ENCODE measurements at regions not wholly inside any gene's neighbourhood (a gene's known extent, or its start where the extent isn't known, plus 50 kb on each side); places are given as distances from the start of the nearest gene placed in this dataset.

DNA sequence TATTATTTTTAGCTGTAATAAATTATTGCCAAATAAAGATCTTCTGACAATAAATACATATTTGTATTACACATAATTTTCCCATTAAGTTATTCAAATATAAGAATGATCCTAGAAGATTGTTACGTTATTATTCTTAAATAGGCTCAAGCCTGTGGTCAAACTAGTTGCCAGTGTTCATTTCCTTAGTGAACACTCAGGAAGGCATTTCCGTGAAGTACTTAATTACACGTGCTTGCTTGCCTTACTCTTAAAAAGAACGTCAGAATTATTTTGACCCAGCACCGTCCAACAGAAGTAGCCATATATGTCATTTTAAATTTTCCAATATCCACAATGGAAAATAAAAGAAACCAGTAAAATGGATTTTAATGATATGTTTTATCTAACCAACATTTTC, 249.8 kb downstream of the TXNL1 start:
- ATAC-seq, result no peak
- Histone ChIP-seq H3K27me3 (replicated peaks in 1 of 2; ENCODE audit: control insufficient read depth in 2 of 2, insufficient read depth in 2 of 2, low read length in 1 of 2) (no peaks in the 10 kb centered on the region), H2AFZ (ENCODE audit: control insufficient read depth, low read depth, low read length) (no peak overlapping the region), H3K9ac (ENCODE audit: control insufficient read depth, insufficient read depth, low read length) (no peak overlapping the region), H3K4me3 (no peak overlapping the region), H3K9me3 (replicated peaks; ENCODE audit: control insufficient read depth, insufficient read depth, low read length) (no peaks in the 10 kb centered on the region), H3K4me2 (ENCODE audit: control insufficient read depth, insufficient read depth) (no peak overlapping the region), H3K27ac (ENCODE audit: control insufficient read depth, insufficient read depth) (no peak overlapping the region), H4K20me1 (ENCODE audit: control insufficient read depth, insufficient read depth) (no peaks in the 10 kb centered on the region), H3K79me2 (ENCODE audit: control insufficient read depth, insufficient read depth, low read length) (no peaks in the 10 kb centered on the region), H3K4me1 (ENCODE audit: control insufficient read depth, insufficient read depth, low read length) (no peaks in the 10 kb centered on the region), H3K36me3 (ENCODE audit: control insufficient read depth in 2 of 2, insufficient read depth in 2 of 2, low read length in 1 of 2) (no peaks in the 10 kb centered on the region)
- ChIA-PET CTCF (no interaction called here), SMC1A (ENCODE audit: uncharacterized antibody, unreplicated experiment) (interaction anchor here (2.1 kb wide), 1 partner anchor 12 kb away, joined by 4 read pairs; no protein-coding TSS in a partner anchor), POLR2A (no interaction called here), RAD21 (ENCODE audit: unreplicated experiment) (no interaction called here)
- no TSS peak for BruUV-seq (replicated peaks)
- 23% methylated on average over 5 of the region's 5 CpGs for WGBS (ENCODE audit: insufficient coverage, insufficient replicate concordance, low lambda C conversion rate, missing lambda C conversion rate)
- no peak for TF ChIP-seq IKZF1 (conservative IDR thresholded peaks at IDR 0.05)
- TF ChIP-seq, protein P1, sequence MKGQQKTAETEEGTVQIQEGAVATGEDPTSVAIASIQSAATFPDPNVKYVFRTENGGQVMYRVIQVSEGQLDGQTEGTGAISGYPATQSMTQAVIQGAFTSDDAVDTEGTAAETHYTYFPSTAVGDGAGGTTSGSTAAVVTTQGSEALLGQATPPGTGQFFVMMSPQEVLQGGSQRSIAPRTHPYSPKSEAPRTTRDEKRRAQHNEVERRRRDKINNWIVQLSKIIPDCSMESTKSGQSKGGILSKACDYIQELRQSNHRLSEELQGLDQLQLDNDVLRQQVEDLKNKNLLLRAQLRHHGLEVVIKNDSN (IDR thresholded peaks at IDR 0.05; ENCODE audit: borderline replicate concordance, extremely low read length, insufficient read depth, low read depth, low read length), result no peak
- TF ChIP-seq, protein P2, sequence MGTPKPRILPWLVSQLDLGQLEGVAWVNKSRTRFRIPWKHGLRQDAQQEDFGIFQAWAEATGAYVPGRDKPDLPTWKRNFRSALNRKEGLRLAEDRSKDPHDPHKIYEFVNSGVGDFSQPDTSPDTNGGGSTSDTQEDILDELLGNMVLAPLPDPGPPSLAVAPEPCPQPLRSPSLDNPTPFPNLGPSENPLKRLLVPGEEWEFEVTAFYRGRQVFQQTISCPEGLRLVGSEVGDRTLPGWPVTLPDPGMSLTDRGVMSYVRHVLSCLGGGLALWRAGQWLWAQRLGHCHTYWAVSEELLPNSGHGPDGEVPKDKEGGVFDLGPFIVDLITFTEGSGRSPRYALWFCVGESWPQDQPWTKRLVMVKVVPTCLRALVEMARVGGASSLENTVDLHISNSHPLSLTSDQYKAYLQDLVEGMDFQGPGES (IDR thresholded peaks at IDR 0.05), result no peak
- no peak for TF ChIP-seq BRCA1 (IDR thresholded peaks at IDR 0.05; ENCODE audit: low read depth, low read length)
- no peak for TF ChIP-seq YBX1 (IDR thresholded peaks at IDR 0.05)
- no peak for TF ChIP-seq ZNF622 (IDR thresholded peaks at IDR 0.05)
- no peak for TF ChIP-seq HCFC1 (IDR thresholded peaks at IDR 0.05; ENCODE audit: low read length)
- TF ChIP-seq CREB1 (IDR thresholded peaks at IDR 0.05; ENCODE audit: low read depth), result no peak
- TF ChIP-seq, protein P3, sequence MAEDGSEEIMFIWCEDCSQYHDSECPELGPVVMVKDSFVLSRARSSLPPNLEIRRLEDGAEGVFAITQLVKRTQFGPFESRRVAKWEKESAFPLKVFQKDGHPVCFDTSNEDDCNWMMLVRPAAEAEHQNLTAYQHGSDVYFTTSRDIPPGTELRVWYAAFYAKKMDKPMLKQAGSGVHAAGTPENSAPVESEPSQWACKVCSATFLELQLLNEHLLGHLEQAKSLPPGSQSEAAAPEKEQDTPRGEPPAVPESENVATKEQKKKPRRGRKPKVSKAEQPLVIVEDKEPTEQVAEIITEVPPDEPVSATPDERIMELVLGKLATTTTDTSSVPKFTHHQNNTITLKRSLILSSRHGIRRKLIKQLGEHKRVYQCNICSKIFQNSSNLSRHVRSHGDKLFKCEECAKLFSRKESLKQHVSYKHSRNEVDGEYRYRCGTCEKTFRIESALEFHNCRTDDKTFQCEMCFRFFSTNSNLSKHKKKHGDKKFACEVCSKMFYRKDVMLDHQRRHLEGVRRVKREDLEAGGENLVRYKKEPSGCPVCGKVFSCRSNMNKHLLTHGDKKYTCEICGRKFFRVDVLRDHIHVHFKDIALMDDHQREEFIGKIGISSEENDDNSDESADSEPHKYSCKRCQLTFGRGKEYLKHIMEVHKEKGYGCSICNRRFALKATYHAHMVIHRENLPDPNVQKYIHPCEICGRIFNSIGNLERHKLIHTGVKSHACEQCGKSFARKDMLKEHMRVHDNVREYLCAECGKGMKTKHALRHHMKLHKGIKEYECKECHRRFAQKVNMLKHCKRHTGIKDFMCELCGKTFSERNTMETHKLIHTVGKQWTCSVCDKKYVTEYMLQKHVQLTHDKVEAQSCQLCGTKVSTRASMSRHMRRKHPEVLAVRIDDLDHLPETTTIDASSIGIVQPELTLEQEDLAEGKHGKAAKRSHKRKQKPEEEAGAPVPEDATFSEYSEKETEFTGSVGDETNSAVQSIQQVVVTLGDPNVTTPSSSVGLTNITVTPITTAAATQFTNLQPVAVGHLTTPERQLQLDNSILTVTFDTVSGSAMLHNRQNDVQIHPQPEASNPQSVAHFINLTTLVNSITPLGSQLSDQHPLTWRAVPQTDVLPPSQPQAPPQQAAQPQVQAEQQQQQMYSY (CRISPR knock-in tag; IDR thresholded peaks at IDR 0.05), result no peak
- TF ChIP-seq GABPA (IDR thresholded peaks at IDR 0.05; ENCODE audit: low read depth), result no peak
- TF ChIP-seq BMI1 (IDR thresholded peaks at IDR 0.05; ENCODE audit: borderline replicate concordance), result no peak
- TF ChIP-seq CHD2 (IDR thresholded peaks at IDR 0.05; ENCODE audit: borderline replicate concordance, low read depth, low read length), result no peak
- TF ChIP-seq, protein P4, sequence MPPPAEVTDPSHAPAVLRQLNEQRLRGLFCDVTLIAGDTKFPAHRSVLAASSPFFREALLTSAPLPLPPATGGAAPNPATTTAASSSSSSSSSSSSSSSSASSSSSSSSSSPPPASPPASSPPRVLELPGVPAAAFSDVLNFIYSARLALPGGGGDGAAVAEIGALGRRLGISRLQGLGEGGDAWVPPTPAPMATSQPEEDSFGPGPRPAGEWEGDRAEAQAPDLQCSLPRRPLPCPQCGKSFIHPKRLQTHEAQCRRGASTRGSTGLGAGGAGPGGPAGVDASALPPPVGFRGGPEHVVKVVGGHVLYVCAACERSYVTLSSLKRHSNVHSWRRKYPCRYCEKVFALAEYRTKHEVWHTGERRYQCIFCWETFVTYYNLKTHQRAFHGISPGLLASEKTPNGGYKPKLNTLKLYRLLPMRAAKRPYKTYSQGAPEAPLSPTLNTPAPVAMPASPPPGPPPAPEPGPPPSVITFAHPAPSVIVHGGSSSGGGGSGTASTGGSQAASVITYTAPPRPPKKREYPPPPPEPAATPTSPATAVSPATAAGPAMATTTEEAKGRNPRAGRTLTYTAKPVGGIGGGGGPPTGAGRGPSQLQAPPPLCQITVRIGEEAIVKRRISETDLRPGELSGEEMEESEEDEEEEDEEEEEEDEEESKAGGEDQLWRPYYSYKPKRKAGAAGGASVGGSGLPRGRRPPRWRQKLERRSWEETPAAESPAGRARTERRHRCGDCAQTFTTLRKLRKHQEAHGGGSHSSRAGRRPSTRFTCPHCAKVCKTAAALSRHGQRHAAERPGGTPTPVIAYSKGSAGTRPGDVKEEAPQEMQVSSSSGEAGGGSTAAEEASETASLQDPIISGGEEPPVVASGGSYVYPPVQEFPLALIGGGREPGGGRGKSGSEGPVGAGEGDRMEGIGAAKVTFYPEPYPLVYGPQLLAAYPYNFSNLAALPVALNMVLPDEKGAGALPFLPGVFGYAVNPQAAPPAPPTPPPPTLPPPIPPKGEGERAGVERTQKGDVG (CRISPR knock-in tag; IDR thresholded peaks at IDR 0.05), result no peak
- DNase-seq (ENCODE audit: low read depth, low spot score), result no peak
- in situ Hi-C loops (cut with MboI) (no loop called here), intact Hi-C loops (cut with micrococcal nuclease; ENCODE audit: unreplicated experiment) (no loop called here)
- FAIRE-seq, result no peak
